Spleen (tissue), 7 donors: ENCODE measurements at regions not wholly inside any gene's neighbourhood (a gene's known extent, or its start where the extent isn't known, plus 50 kb on each side); places are given as distances from the start of the nearest gene placed in this dataset.
"Not testable (repeated sequence)": the region's sequence is repeated elsewhere in the genome, so short reads cannot be mapped to it uniquely, and the experiment has no call there.

Source experiments
- CTCF ChIP-seq, 11 experiments: fragments of 200-600 bp in 7 of 11; fragments of 450-650 bp in 4 of 11; sonication (generic) in 4 of 11; IDR thresholded peaks in 8 of 11; conservative IDR thresholded peaks in 3 of 11; 1 replicate in 7 of 11; 2 replicates in 4 of 11; pipeline versions ENCODE4 v1.4.0 to v1.8.0; 2016 to 2021; ENCODE audit warnings: antibody characterized with exemption in 11 of 11, inconsistent platforms in 4 of 11, mild to moderate bottlenecking in 1 of 11
- POLR2A ChIP-seq, 3 donors: fragments of 450-650 bp; IDR thresholded peaks; one replicate each; pipeline ENCODE4 v1.5.1; 2017; ENCODE audit warnings: antibody characterized with exemption in 3 of 3, mild to moderate bottlenecking in 1 of 3
- donor health status: DM: no; HTN: no; CAD: no; lungs with moderate emphysema.
- donor health status: DM: no; HTN: no; CAD: no.
- donor health status: DM: no; HTN: no; CAD: no.

- not testable (repeated sequence) for TF ChIP-seq CTCF (IDR thresholded peaks at IDR 0.05 in 8 of 11, conservative IDR thresholded peaks at IDR 0.05 in 3 of 11); POLR2A (IDR thresholded peaks at IDR 0.05)
Measured at GRCh38 chr22:25344366-25344765, 124.9 kb downstream of the CRYBB2 start.
